Keratinocyte (primary cell): ENCODE measurements at regions not wholly inside any gene's neighbourhood (a gene's known extent, or its start where the extent isn't known, plus 50 kb on each side); places are given as distances from the start of the nearest gene placed in this dataset.

Experiments used
- EZH2 ChIP-seq: IDR thresholded peaks from one replicate; pipeline ENCODE4 v1.6.1; 2012; ENCODE audit warnings: inconsistent platforms, mild to moderate bottlenecking, low read length, moderate library complexity
- TF ChIP-seq, protein P1 (sequence below), 3 experiments: IDR thresholded peaks in 1 of 3; conservative IDR thresholded peaks in 1 of 3; optimal IDR thresholded peaks in 1 of 3; 2 replicates in 2 of 3; 3 replicates in 1 of 3; pipeline versions ENCODE3 to v1.5.1; 2011; ENCODE audit warnings: low read length in 3 of 3, mild to moderate bottlenecking in 3 of 3, moderate library complexity in 2 of 3, control low read depth in 1 of 3, inconsistent platforms in 1 of 3; ENCODE audit not compliant: insufficient read depth in 2 of 3; ENCODE audit errors: extremely low read depth in 1 of 3

DNA sequence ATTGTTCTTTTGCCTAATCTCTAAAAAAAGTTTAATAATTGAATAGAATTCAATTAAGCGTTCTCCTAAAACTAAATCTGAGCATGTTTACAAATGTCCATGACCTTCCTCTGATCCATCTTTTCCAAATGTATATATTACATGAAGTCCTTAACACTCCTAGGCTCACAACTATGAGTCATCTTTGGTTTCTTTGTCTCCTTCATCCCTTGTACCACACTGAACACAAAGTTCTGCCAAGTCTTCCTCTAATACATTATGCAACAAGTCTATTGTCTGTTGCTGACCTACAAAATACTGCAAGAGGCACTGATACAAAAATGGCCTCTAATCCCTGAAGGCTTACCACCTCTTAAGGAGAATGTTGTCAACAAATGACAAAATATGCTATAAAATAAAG lies 550.2 kb downstream of the PYDC2 start:
- TF ChIP-seq, protein P1, sequence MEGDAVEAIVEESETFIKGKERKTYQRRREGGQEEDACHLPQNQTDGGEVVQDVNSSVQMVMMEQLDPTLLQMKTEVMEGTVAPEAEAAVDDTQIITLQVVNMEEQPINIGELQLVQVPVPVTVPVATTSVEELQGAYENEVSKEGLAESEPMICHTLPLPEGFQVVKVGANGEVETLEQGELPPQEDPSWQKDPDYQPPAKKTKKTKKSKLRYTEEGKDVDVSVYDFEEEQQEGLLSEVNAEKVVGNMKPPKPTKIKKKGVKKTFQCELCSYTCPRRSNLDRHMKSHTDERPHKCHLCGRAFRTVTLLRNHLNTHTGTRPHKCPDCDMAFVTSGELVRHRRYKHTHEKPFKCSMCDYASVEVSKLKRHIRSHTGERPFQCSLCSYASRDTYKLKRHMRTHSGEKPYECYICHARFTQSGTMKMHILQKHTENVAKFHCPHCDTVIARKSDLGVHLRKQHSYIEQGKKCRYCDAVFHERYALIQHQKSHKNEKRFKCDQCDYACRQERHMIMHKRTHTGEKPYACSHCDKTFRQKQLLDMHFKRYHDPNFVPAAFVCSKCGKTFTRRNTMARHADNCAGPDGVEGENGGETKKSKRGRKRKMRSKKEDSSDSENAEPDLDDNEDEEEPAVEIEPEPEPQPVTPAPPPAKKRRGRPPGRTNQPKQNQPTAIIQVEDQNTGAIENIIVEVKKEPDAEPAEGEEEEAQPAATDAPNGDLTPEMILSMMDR (optimal IDR thresholded peaks at IDR 0.05 in 1 of 3, IDR thresholded peaks at IDR 0.05 in 1 of 3, conservative IDR thresholded peaks at IDR 0.05 in 1 of 3; ENCODE audit: extremely low read depth in 1 of 3, insufficient read depth in 2 of 3, low read length in 3 of 3): no peak
- no peak for TF ChIP-seq EZH2
